PFSK-1 (cell line): ENCODE measurements at regions not wholly inside any gene's neighbourhood (a gene's known extent, or its start where the extent isn't known, plus 50 kb on each side); places are given as distances from the start of the nearest gene placed in this dataset.

Experiments
- FOXP2 ChIP-seq: optimal IDR thresholded peaks from 2 replicates; pipeline ENCODE3; 2011; ENCODE audit warnings: borderline replicate concordance, control low read depth, inconsistent platforms; ENCODE audit not compliant: insufficient read depth; ENCODE audit errors: extremely low read length, extremely low read depth
- POLR2AphosphoS5 ChIP-seq: IDR thresholded peaks from 2 replicates; pipeline ENCODE4 v1.6.1; 2012; ENCODE audit warnings: low read depth, mild to moderate bottlenecking, control low read depth, low read length, moderate library complexity
- SIN3A ChIP-seq: IDR thresholded peaks from 2 replicates; pipeline ENCODE4 v1.6.1; 2012; ENCODE audit warnings: mild to moderate bottlenecking, low read length, moderate library complexity, borderline replicate concordance; ENCODE audit not compliant: insufficient read depth
- TAF1 ChIP-seq: IDR thresholded peaks from 2 replicates; pipeline ENCODE4 v1.6.1; 2012; ENCODE audit warnings: low read length, control low read depth, borderline replicate concordance; ENCODE audit not compliant: insufficient read depth
- TF ChIP-seq, protein P1 (sequence below), 2 experiments: IDR thresholded peaks; 2 replicates each; pipeline versions ENCODE4 v1.6.1 to v1.8.0; 2011 to 2012; ENCODE audit warnings: low read depth in 2 of 2, low read length in 2 of 2, control low read depth in 1 of 2, inconsistent platforms in 1 of 2, mild to moderate bottlenecking in 1 of 2, moderate library complexity in 1 of 2; ENCODE audit not compliant: insufficient read depth in 1 of 2

DNA sequence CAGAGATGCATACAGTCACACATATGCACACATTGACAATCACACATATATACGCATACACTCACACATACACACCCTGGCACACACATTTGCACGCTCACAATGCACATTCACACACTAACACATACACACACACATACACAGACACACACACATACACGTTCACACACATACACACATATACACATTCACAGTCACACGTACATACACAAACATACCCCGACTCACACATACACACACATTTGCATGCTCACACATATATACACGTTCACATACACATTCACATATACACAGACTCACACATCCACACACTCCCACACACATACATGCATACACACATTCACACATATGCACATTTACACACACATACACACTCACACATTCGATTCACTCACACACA is 366.8 kb upstream of the ID4 start:
- TF ChIP-seq FOXP2 (no peak), SIN3A (no peak), TAF1 (no peak), POLR2AphosphoS5 (no peak)
- TF ChIP-seq, protein P1, sequence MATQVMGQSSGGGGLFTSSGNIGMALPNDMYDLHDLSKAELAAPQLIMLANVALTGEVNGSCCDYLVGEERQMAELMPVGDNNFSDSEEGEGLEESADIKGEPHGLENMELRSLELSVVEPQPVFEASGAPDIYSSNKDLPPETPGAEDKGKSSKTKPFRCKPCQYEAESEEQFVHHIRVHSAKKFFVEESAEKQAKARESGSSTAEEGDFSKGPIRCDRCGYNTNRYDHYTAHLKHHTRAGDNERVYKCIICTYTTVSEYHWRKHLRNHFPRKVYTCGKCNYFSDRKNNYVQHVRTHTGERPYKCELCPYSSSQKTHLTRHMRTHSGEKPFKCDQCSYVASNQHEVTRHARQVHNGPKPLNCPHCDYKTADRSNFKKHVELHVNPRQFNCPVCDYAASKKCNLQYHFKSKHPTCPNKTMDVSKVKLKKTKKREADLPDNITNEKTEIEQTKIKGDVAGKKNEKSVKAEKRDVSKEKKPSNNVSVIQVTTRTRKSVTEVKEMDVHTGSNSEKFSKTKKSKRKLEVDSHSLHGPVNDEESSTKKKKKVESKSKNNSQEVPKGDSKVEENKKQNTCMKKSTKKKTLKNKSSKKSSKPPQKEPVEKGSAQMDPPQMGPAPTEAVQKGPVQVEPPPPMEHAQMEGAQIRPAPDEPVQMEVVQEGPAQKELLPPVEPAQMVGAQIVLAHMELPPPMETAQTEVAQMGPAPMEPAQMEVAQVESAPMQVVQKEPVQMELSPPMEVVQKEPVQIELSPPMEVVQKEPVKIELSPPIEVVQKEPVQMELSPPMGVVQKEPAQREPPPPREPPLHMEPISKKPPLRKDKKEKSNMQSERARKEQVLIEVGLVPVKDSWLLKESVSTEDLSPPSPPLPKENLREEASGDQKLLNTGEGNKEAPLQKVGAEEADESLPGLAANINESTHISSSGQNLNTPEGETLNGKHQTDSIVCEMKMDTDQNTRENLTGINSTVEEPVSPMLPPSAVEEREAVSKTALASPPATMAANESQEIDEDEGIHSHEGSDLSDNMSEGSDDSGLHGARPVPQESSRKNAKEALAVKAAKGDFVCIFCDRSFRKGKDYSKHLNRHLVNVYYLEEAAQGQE (IDR thresholded peaks at IDR 0.05; ENCODE audit: insufficient read depth in 1 of 2, low read depth in 2 of 2, low read length in 2 of 2) = no peak

DNA sequence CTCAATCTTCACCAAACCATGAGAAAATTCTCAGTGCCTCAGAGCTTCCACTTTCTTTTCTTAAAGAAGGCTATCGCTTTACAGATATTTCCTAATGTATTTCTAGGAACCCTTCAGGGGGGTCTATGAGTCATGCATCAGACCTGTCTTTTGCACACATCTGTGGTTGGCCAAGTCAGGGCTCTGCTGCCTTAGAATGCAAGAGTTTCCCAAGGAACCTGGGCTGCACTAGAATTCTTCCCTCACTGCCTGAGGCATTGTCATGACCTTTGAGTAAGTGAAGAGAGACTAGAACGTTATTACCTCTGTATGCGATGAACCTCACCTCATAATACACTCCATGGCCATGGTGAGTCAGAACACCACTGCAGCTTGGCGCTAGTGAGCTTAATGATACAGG is 365.0 kb upstream of the ID4 start:
- TF ChIP-seq POLR2AphosphoS5 (no peak), TAF1 (no peak), FOXP2 (no peak), SIN3A (no peak)
- TF ChIP-seq, protein P1 (IDR thresholded peaks at IDR 0.05; ENCODE audit: insufficient read depth in 1 of 2, low read depth in 2 of 2, low read length in 2 of 2) = no peak

DNA sequence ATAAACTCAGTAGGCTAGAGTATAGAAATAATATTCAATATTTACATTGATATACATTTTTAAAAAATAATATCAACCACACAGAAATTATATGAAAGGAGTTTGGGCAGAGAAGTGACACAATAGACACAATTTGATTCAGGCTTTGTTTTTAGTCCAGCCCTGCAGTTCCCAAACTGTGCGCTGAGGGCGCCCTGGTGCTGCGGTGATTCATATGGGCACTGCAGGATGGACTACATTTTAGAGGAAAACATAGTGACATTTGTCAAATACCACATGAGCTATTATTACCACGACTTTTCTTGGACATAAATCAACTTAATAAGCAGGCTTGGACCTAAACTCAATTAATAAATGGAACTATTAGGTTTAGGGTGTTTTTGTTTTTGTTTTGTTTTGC is 364.3 kb upstream of the ID4 start:
- TF ChIP-seq TAF1 = no peak
- TF ChIP-seq POLR2AphosphoS5 = no peak
- TF ChIP-seq, protein P1 (IDR thresholded peaks at IDR 0.05; ENCODE audit: insufficient read depth in 1 of 2, low read depth in 2 of 2, low read length in 2 of 2) = no peak
- no peak for TF ChIP-seq SIN3A
- no peak for TF ChIP-seq FOXP2

DNA sequence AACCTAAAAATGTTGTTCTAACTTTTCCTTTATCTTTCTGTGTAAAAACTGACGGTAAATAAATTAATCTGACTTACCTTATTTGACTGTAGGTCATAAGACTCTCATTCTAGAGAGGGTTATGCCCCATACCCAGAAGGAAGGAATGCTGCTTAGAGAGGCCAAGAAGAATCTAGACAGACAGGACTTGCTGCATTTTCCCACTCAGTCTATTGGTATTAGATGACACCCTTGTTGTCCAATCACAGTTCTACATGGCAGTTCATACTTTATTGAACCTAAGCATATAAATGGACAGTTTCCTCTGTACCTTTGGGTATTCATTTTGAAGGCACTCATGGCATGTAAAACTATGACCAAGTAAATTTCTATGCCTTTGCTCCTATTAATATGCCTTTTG is 359.6 kb upstream of the ID4 start:
- TF ChIP-seq, protein P1 (IDR thresholded peaks at IDR 0.05; ENCODE audit: insufficient read depth in 1 of 2, low read depth in 2 of 2, low read length in 2 of 2) = no peak
- no peak for TF ChIP-seq SIN3A
- no peak for TF ChIP-seq TAF1
- no peak for TF ChIP-seq FOXP2
- no peak for TF ChIP-seq POLR2AphosphoS5

DNA sequence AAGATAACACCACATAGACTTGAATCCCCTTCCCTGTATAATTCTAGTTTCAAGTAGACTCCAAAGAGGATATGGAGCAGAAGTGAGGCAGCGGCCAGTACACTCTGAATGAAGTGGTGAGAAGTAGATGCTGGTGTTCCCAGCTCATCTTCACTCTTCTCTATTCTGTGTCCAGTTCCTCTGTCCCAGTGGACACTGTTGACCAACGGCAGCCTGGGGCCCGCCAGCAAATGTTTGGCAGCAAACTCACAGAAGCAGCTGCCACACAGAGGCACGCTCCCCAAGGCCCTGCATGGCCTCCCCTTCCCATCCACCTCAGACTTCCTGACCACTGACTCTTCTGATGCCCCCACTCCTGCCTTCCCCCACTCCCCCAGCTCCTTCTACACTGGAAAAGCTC is 358.9 kb upstream of the ID4 start:
- no peak for TF ChIP-seq POLR2AphosphoS5
- TF ChIP-seq TAF1 = no peak
- TF ChIP-seq SIN3A = no peak
- TF ChIP-seq FOXP2 = no peak
